Effector CD8-positive, alpha-beta T cell (primary cell): ENCODE measurements at regions not wholly inside any gene's neighbourhood (a gene's known extent, or its start where the extent isn't known, plus 50 kb on each side); places are given as distances from the start of the nearest gene placed in this dataset.

Experiments
- DNase-seq: peaks from one replicate; lab custom pipeline; 2025; lab: John Stamatoyannopoulos, UW

- DNase-seq: no peak
Measured at GRCh38 chr7:131737746-131738465, 181.5 kb upstream of the PODXL start.

GRCh38 chr7:131735101-131735500 lies 178.7 kb upstream of the PODXL start:
- DNase-seq: no peak

- no peak for DNase-seq
Measured at GRCh38 chr7:131733604-131734003, 177.2 kb upstream of the PODXL start.

GRCh38 chr7:131727189-131727588 lies 170.8 kb upstream of the PODXL start:
- no peak for DNase-seq

- no peak for DNase-seq
Measured at GRCh38 chr7:131726686-131727085, 170.3 kb upstream of the PODXL start.

GRCh38 chr7:131726031-131726430 lies 169.6 kb upstream of the PODXL start:
- no peak for DNase-seq

- no peak for DNase-seq
Measured at GRCh38 chr7:131724776-131725345, 168.4 kb upstream of the PODXL start.

- no peak for DNase-seq
Measured at GRCh38 chr7:131723926-131724325, 167.5 kb upstream of the PODXL start.

GRCh38 chr7:131722371-131722770 lies 165.9 kb upstream of the PODXL start:
- DNase-seq: no peak

- DNase-seq: no peak
Measured at GRCh38 chr7:131721660-131722059, 165.2 kb upstream of the PODXL start.

GRCh38 chr7:131720703-131721102 lies 164.3 kb upstream of the PODXL start:
- no peak for DNase-seq

- no peak for DNase-seq
Measured at GRCh38 chr7:131717181-131717580, 160.8 kb upstream of the PODXL start.

- DNase-seq: no peak
Measured at GRCh38 chr7:131699323-131699722, 142.9 kb upstream of the PODXL start.

- DNase-seq: no peak
Measured at GRCh38 chr7:131692131-131692960, 135.9 kb upstream of the PODXL start.

- DNase-seq: no peak
Measured at GRCh38 chr7:131691454-131692130, 135.2 kb upstream of the PODXL start.

- DNase-seq: no peak
Measured at GRCh38 chr7:131690441-131690840, 134.0 kb upstream of the PODXL start.

GRCh38 chr7:131689662-131690234 lies 133.3 kb upstream of the PODXL start:
- DNase-seq: no peak

GRCh38 chr7:131688738-131689661 lies 132.6 kb upstream of the PODXL start:
- peak; percentile 35 for DNase-seq

GRCh38 chr7:131687296-131687695 lies 130.9 kb upstream of the PODXL start:
- no peak for DNase-seq

- DNase-seq: no peak
Measured at GRCh38 chr7:131686833-131687232, 130.4 kb upstream of the PODXL start.
